HG02973 (cell line): ENCODE measurements at regions not wholly inside any gene's neighbourhood (a gene's known extent, or its start where the extent isn't known, plus 50 kb on each side); places are given as distances from the start of the nearest gene placed in this dataset.
"Not testable (repeated sequence)": the region's sequence is repeated elsewhere in the genome, so short reads cannot be mapped to it uniquely, and the experiment has no call there.

Source experiments
- ATAC-seq: cut with Tn5 transposase; IDR thresholded peaks from one replicate; pipeline ENCODE4 v1.9.1; 2021; ENCODE audit warnings: moderate library complexity; ENCODE audit not compliant: unreplicated experiment

- ATAC-seq: no peak
Observed at GRCh38 chr7:12827219-12827821, 139.9 kb downstream of the ARL4A start.

GRCh38 chr7:12827920-12828319, 140.5 kb downstream of the ARL4A start:
- no peak for ATAC-seq

- no peak for ATAC-seq
Observed at GRCh38 chr7:12831024-12831423, 143.6 kb downstream of the ARL4A start.

GRCh38 chr7:12833829-12834228, 146.4 kb downstream of the ARL4A start:
- no peak for ATAC-seq

- no peak for ATAC-seq
Observed at GRCh38 chr7:12834782-12835181, 147.3 kb downstream of the ARL4A start.

- no peak for ATAC-seq
Observed at GRCh38 chr7:12839508-12840153, 152.2 kb downstream of the ARL4A start.

GRCh38 chr7:12844732-12845131, 157.3 kb downstream of the ARL4A start:
- ATAC-seq: not testable (repeated sequence)

- ATAC-seq: no peak
Observed at GRCh38 chr7:12847001-12847400, 159.6 kb downstream of the ARL4A start.

GRCh38 chr7:12851142-12851541, 163.7 kb downstream of the ARL4A start:
- ATAC-seq: no peak

GRCh38 chr7:12851841-12852240, 164.4 kb downstream of the ARL4A start:
- ATAC-seq: no peak

GRCh38 chr7:12855036-12855435, 167.6 kb downstream of the ARL4A start:
- no peak for ATAC-seq

- ATAC-seq: no peak
Observed at GRCh38 chr7:12859761-12860160, 172.3 kb downstream of the ARL4A start.

GRCh38 chr7:12861070-12861469, 173.6 kb downstream of the ARL4A start:
- no peak for ATAC-seq

- no peak for ATAC-seq
Observed at GRCh38 chr7:12862146-12862545, 174.7 kb downstream of the ARL4A start.

GRCh38 chr7:12864470-12865046, 177.1 kb downstream of the ARL4A start:
- no peak for ATAC-seq

- no peak for ATAC-seq
Observed at GRCh38 chr7:12865593-12865992, 178.2 kb downstream of the ARL4A start.

GRCh38 chr7:12866207-12866606, 178.8 kb downstream of the ARL4A start:
- no peak for ATAC-seq

- ATAC-seq: no peak
Observed at GRCh38 chr7:12868027-12868426, 180.6 kb downstream of the ARL4A start.

- no peak for ATAC-seq
Observed at GRCh38 chr7:12870219-12870618, 182.8 kb downstream of the ARL4A start.

GRCh38 chr7:12872487-12872886, 185.1 kb downstream of the ARL4A start:
- ATAC-seq: no peak

GRCh38 chr7:12873571-12873970, 186.1 kb downstream of the ARL4A start:
- no peak for ATAC-seq

GRCh38 chr7:12879139-12879538, 191.7 kb downstream of the ARL4A start:
- ATAC-seq: no peak

GRCh38 chr7:12881712-12882111, 194.3 kb downstream of the ARL4A start:
- ATAC-seq: no peak
